IPS DF 19.7 (cell line): ENCODE measurements at regions not wholly inside any gene's neighbourhood (a gene's known extent, or its start where the extent isn't known, plus 50 kb on each side); places are given as distances from the start of the nearest gene placed in this dataset.
"Not testable (repeated sequence)": the region's sequence is repeated elsewhere in the genome, so short reads cannot be mapped to it uniquely, and the experiment has no call there.

ENCODE experiments used
- DNase-seq: peaks from one replicate; pipeline ENCODE4 v3.0.0-alpha.2; 2013; ENCODE audit warnings: low read depth, low spot score

DNA sequence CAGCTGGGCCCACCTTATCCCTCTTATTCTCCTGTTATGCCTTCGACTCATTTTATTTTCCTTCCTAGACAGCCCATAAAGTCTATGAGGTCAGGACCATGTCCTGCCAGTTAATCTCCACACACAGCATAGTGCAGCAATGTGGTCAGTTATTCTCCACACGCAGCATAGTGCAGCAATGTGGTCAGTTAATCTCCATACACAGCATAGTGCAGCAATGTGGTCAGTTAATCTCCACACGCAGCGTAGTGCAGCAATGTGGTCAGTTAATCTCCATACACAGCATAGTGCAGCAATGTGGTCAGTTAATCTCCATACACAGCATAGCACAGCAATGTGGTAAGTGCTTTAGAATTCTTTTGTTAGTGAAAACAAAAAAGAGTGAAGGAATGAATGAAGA is 77.8 kb downstream of the TEX36 start:
- no peak for DNase-seq

DNA sequence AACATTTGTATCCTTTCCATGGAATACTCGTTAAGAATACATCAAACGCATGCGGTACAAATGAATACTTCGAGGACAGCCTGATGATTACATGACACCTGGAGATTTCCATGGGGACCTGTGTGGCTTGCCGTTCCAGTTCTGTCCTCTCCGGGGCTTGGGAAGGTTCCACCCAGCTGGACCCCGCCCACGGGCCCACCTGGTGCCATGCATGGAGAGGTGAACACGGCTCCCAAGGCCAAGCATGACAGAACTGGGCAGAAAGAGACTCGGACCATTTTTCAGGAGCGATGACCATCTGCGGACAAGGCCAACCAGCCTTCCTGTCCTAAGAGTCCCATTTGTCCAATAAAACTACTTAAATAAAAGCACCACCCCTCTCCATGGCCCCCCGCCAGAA is 80.1 kb downstream of the TEX36 start:
- DNase-seq, result no peak

DNA sequence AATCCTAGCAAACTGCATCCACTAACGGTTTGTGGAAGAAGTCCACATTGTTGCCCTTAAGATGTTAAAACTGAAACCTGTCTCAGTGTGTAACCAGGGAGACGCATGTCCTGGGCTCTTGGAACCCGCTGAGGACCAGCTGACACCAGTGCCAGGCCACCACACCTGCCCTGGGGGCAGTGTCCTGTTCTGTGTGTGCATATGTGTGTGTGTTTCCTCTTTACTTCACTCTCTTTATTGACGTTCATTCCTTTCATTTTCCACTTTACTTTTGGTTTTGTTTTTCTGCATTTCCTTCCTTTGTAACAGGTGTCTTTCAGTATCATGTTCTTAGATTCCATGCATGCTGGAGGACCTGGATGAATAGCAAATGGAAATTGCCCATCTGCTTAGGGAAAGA is 83.8 kb downstream of the TEX36 start:
- DNase-seq, result no peak

DNA sequence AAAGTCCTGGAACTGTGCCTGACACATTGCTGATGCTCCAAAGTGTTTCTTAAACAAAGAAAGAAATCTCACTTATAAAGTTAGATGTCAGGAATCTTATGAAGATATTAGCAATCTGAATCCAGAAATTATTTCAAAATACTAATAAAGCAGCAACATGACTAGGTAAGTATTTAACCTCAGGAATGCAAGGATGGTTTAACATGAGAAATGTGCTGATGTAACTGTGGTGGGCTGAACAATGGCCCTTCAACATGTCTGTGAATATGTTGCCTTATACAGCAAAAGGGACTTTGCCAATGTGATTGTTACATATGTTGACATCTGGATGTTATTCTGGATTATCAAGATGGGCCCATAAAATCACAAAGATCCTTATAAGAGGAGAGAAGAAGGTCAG is 87.1 kb downstream of the TEX36 start:
- DNase-seq, result no peak

DNA sequence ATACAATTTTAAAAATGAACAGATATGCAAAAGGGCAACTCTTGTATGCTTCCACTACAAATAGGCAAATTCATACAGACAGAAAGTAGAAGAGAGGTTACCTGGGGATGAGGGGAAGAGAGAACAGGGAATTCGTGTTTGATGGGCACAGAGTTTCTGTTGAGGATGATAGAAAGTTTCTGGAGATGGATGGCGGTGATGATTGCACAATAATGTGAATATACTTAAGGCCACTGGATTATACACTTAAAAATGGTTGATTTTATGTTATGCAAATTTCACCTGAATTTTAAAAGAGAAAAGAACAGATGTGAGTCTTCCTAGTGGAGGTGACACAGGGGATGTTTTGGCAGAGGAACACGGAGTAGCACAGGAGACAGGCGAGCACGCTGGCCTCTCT is 89.3 kb downstream of the TEX36 start:
- no peak for DNase-seq

DNA sequence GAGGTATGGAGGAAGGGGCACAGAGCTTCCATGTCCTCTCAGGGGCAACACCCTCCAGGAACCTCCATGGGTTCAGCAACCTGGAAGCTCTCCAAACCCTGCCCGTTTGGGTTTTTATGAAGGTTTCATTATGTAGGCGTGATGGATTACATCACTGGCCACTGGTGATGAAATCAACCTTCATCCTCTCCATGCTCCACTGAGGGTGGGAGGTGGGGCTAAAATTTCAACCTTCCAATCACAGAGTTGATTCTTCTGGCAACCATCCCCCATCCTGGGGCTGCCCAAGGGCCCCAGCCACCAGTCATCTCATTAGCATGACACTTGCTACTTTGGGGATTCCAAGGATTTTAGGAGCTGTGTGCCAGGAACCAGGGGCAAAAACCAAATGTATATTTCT is 90.1 kb downstream of the TEX36 start:
- no peak for DNase-seq

DNA sequence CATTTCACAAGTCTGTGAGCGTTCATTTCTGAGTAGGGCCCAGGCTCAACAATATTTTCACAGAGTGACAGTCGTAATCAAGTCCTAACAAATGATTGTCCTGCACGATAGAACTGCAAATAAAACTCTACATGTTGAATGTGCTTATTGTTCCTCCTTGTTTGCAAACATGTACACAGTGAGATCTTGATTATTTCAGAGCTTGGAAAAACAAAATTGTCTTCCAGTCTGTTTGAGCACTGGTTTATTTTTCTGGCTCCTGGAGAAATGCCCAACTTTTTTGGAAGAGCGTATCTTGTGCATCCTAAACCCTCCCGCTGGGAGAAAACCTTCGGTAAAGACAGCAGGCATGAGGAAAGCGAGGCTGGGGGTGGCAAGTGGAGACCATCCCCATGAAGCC is 91.1 kb downstream of the TEX36 start:
- no peak for DNase-seq

DNA sequence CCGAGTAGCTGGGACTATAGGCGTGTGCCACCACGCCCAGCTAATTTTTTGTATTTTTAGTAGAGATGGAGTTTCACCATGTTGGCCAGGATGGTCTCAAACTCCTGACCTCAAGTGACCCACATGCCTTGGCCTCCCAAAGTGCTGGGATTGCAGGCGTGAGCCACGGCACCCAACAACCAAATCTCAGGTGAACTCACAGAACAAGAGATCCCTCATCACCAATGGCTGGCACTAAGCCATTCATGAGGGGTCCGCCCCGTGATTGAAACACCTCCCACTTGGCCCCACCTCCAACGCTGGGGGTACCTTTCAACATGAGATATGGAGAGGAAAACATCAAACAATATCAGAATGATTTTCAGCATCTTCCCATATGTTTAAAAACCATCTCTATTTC is 94.2 kb downstream of the TEX36 start:
- not testable (repeated sequence) for DNase-seq

DNA sequence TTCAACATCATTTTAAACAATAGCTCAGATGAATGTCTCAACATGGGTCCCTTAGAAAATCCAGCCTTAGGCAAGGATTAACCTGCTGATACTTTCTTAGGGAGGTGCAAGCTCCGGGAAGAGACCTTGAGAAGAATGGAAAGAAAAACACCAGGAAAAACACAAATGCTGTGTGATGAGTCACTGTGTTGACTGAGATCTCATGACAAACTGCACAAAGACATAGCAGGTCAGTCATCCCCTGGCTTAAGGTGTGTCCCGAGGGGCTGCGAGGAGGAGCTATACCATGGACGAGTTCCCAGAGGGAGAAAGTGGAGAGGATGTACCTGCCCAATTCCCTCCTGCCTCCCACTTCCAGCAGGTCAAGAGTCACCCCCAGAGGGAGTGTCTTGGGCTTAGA is 98.0 kb downstream of the TEX36 start:
- DNase-seq, result no peak

DNA sequence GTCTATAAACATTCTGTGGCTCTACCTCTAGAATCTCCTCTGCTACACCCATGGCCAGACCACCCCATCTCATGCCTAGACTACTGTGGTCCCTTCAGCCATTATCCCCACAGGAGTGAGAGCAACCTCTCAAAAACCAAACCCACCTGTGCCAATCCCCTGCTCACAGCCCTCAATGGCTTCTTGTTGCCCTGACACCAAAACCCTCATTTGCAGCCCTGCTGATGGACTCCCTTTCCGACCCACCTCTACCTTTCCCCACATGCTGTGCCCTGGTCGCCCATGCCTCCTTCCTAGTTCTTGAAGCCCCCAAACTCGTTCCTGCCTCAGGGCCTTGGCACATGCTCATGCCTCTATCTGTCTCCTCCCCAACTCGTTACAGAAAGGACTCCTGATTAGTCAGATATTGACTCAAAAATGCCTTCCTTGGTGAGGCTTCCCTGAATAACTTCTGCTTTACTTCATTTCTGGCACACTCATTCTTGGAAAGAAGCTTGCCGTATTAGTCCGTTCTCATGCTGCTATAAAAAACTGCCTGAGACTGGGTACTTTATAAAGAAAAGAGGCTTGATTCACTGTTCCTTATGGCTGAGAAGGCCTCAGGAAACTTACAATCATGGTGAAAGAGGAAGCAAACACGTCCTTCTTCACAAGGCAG is 104.2 kb downstream of the TEX36 start:
- DNase-seq, result no peak

DNA sequence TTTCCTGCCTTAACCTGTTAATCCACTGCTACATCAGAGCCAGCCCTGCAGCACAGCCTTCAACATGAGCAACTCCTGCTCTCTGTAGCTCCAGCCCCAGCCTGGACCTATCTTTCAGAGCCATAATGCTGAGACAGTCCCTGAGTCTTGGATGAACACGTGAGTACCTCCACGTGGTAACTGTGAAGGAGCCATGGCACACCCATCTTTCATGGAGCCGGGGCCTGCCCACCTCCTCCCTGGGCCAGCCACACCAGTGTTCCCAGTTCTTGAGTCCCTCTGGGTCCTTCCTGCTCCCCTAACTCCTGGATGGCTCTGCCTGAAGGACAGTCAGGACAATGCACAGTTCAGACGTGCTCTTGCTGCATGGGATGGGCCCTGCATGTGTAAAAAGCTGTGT is 107.1 kb downstream of the TEX36 start:
- DNase-seq, result no peak

DNA sequence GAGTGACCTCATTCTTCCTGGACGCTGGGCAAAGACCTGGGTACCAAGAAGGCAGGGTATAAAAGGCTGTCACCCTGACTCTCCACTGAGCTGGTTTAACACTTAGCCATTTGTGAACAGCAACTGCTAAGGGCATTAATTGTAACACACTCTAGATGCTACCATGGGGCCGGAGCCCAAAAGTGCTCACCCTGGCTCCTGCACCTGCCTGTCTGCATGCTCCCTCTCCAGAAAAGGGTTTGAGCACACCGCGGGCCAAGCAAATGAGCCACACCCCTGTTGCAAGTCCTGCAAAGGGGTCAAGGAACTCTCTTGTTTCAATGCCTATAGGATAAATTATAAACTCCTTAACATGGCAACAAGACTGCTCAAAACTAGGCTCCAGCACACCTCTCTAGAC is 114.8 kb downstream of the TEX36 start:
- no peak for DNase-seq

DNA sequence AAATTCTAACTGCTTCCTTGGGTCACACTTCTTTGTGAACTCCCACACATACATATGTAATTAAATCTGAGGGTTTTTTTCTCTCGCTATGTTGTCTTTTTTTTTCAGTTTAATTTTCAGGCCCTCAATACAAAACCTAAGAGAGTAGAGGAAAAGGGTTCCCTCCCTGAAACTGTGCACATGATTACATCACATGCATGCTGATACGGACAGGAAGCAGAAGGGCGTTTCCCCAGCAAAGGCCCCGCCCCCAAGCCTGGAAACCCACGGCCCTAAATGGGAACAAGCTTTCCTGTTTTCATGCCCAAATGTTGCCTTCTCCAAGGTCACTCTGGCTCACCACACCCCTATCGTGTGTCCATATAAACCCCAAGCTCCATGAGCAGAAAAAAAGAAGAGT is 115.4 kb downstream of the TEX36 start:
- DNase-seq, result no peak

DNA sequence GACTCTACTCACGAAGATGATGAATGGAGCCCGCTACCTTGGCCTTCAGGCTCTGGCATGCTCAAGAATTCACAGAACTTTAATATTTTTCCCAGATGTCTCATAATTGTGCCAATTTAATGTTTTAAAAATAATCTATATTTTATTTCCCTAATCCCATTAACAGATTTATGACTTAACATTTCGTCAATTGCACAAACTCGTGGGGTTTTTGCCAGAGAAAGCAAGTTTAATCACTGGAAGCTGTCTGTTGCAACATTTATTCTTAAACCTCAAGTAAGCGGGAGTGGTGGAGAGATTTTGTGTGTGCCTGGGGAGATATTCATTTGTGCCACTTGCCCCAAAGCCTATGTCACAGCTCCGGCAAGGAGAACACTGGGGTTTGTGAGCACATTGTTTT is 117.9 kb downstream of the TEX36 start:
- DNase-seq, result no peak

DNA sequence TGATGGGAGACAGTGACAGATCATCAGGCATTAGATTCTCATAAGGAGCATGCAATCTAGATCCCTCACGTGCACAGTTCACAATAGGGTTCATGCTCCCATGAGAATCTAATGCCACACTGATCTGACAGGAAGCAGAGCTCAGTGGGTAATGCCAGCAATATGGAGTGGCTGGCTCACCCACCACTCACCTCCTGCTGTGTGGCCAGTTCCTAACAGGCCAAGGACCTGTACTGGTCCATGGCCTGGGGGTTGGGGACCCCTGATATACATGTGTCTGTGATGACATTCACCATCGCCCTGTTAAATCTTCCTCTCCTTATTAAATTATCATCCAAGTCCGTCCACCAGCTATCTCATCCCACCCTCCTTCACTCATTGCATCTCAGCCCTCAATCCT is 118.4 kb downstream of the TEX36 start:
- DNase-seq, result no peak

DNA sequence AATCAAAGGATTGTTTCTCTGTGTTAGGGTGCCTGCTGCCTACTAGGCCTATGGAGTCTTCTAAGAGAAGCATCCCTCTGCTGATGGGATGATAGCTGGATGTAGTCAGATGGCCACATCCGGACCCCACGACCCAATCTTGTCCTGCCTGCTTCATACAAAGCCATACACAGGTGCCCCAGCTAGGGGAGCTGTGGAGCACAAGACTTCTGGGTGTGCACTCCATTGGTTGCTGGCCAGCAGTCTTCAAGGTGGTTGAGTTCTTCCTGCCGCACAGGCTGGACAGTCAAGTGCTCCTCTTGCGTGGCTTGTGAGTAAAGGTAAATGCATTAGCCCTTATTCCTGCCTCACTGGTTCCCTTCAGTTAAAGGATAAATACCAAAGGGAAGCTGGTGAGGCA is 120.2 kb downstream of the TEX36 start:
- peak; percentile 12 for DNase-seq

DNA sequence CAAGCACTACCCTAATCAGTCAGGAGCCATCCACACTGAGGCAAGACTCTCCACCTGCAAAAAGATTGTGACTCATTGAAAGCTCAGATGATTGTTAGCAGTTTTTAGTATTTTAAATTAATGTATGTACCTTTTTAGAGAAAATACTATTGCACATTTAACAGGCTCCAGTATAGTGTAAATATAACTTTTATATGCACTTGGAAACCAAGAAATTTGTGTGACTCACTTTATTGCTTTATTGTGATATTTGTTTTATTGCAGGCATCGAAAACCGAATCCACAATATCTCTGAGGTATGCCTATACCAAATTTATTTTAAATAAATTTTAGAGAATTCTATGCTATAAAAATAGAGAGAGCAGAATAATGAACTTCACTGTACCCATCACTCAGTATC is 122.0 kb downstream of the TEX36 start:
- no peak for DNase-seq

DNA sequence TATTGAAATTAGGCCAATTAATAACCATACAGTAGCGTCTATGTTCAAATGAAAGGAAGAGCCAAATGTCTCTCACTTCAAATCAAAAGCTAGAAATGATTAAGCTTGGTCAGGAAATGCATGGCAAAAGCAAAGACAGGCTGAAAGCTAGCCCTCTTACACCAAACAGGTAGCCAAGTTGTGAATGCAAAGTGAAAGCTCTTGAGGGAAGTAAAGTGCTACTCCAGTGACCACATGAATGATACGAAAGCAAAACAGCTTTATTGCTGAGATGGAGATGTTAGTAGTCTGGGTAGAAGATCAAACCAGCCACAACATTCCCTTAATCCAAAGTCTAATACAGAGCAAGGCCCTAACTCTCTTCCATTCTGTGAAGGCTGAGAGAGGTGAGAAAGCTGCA is 123.8 kb downstream of the TEX36 start:
- DNase-seq, result no peak

DNA sequence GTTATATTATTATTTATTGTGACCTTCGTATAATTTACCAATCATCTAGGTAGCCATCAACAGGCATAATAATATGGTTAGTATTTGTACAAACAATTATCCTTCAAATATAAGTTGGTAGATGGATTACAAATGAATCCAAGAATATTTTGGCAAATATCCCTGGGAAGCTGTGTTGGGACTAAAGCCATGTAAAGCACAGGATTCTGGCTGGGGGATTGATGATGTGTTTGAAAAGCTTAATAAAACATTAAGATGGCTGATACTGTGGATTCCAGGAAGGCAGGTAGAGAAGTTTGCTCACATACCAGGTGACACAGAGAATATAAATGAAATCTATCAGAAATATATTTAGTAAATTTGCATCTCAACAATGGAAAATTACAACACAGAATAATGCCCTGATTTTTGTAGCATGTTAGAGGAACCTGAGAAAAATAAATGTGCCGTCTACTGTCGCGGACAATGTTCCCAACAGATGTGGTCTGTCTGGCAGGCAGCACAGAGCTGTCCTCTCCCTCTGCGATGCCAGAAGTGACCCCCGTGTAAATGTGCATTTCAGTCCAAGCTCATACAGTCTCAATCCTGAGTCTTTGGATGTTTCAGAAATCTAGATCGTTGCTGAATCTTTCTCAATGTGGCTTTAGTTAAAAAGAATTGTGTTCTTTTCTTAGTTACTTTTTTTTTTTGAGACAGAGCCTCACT is 125.0 kb downstream of the TEX36 start:
- DNase-seq, result no peak

DNA sequence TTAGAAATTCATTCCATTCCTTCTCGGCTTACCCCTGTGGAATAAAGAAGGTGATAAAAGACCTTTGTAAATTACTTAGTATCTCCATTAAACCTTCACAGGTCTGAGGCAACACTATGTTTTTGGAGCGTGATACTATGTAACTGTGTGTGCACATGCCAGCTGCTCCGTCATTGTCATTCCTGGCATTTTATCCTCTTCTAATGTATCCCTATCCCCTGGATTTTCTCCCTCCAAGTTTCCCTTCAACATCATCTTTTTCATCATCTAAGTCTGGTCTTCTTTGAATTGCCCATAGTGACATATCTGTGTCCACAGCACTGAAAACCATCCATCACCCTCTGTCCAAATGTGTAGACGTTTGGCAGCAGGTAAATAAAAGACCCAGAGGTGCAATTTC is 125.7 kb downstream of the TEX36 start:
- DNase-seq, result no peak

DNA sequence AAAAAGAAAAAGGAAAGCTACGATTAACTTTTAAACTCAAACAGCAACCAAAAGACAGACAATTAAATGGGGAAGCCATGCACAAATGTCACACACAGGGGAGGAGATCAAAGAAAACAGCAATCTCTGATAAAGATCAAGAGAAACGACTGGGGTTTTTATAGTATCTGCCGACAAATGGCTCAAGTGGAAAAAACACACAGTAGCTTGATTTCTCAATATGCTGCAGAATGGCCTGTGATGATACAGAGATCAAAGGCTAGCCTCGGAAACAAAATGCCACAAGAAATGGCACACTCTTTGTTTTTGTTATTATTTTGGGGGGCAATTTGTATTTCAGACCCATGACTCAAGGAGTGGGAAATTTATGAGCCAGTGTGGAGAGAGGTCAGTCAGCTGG is 126.1 kb downstream of the TEX36 start:
- no peak for DNase-seq

DNA sequence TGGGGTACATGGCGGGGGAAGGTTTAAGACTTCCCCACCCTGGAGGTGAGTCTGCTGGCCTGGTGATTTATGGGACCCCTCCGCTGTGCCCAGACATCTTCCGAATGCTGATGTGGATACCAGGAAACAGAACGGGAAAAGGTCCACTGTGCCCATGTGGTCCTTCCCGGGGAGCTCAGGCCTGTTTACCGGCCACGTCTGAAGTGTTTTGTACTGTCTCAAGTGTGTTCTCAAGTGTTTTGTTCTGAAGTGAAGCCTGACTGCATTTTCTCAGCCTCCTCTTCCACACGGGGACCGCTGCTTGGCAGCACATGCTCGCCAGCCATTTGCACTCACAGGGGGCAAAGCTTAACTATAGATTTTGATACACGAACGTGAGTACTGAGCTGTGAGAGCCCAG is 127.2 kb downstream of the TEX36 start:
- DNase-seq, result no peak

DNA sequence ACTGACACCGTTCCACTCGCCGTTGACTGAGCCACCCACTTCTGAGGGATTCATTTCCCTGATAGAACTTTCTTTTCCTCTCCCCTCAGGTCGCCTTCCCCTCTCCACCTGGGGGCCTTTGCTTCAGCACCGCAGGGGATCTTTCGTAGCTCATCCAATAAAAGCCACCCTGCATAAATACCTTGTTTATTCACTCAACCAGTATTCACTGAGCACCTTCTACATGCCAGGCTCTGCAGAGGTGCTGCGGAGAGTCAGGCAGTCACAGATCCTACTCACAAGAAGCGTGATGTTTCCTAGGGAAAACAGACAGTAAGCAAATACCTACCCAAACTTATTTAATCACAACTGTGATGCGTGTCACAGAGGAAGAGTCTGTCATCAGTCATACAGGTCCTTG is 127.7 kb downstream of the TEX36 start:
- DNase-seq, result no peak

DNA sequence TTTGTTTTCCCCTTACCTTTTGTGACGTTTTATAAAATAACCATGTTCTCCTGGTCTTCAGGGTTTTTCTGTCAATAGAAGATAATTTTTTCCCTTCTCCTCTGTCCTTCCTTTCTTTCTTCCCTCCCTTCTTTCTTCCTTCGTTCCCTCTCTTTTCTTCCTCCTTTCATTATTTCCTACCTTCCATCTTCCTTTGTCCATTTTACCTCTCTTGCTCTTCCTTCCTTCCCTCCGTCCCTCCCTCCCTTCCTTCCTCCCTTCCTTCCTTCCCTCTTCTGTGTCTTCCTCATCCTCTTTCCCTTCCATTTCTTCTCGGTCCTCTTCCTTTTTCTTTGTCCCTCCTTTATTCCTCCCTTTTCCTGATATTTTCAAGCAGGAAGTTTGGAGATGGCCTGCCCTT is 128.2 kb downstream of the TEX36 start:
- DNase-seq, result no peak
